IMR-90 (cell line): ENCODE measurements at regions not wholly inside any gene's neighbourhood (a gene's known extent, or its start where the extent isn't known, plus 50 kb on each side); places are given as distances from the start of the nearest gene placed in this dataset.

ENCODE experiments used
- CEBPB ChIP-seq: IDR thresholded peaks from 2 replicates; pipeline ENCODE4 v1.6.1; 2012; ENCODE audit warnings: low read depth, low read length, improper control_type of control experiment
- FOS ChIP-seq: fragments of 150-350 bp; IDR thresholded peaks from 2 replicates; pipeline ENCODE4 v1.6.1; 2016; ENCODE audit warnings: low read depth, low read length
- MAFK ChIP-seq: IDR thresholded peaks from 2 replicates; pipeline ENCODE4 v1.6.1; 2012; ENCODE audit warnings: low read depth, low read length, improper control_type of control experiment
- MAZ ChIP-seq: IDR thresholded peaks from 2 replicates; pipeline ENCODE4 v1.6.1; 2012; ENCODE audit warnings: low read depth, mild to moderate bottlenecking, low read length, improper control_type of control experiment, moderate library complexity, borderline replicate concordance
- MXI1 ChIP-seq: IDR thresholded peaks from 2 replicates; pipeline ENCODE4 v1.6.1; 2012; ENCODE audit warnings: low read depth, mild to moderate bottlenecking, low read length, moderate library complexity, borderline replicate concordance
- NFE2L2 ChIP-seq: fragments of 150-350 bp; IDR thresholded peaks from 2 replicates; pipeline ENCODE4 v1.6.1; 2016; ENCODE audit warnings: low read depth, mild to moderate bottlenecking, low read length
- POLR2A ChIP-seq: IDR thresholded peaks from 2 replicates; pipeline ENCODE4 v1.6.1; 2012; ENCODE audit warnings: mild to moderate bottlenecking, low read depth, low read length
- RAD21 ChIP-seq: IDR thresholded peaks from 2 replicates; pipeline ENCODE4 v1.6.1; 2012; ENCODE audit warnings: low read length, improper control_type of control experiment
- RCOR1 ChIP-seq: IDR thresholded peaks from 2 replicates; pipeline ENCODE4 v1.6.1; 2012; ENCODE audit warnings: mild to moderate bottlenecking, low read length, improper control_type of control experiment; ENCODE audit not compliant: insufficient replicate concordance
- RFX5 ChIP-seq: IDR thresholded peaks from 2 replicates; pipeline ENCODE4 v1.8.0; 2012; ENCODE audit warnings: low read depth, mild to moderate bottlenecking, low read length, moderate library complexity
- SMC3 ChIP-seq: fragments of 150-350 bp; IDR thresholded peaks from 2 replicates; pipeline ENCODE4 v1.6.1; 2016; ENCODE audit warnings: low read depth, mild to moderate bottlenecking, antibody characterized with exemption, low read length, moderate library complexity
- USF2 ChIP-seq: fragments of 150-350 bp; IDR thresholded peaks from 2 replicates; pipeline ENCODE4 v1.6.1; 2017; ENCODE audit warnings: mild to moderate bottlenecking, antibody characterized with exemption, low read length, low read depth
- TF ChIP-seq, protein P1 (sequence below): conservative IDR thresholded peaks from 2 replicates; pipeline ENCODE4 v1.5.1; 2012; ENCODE audit warnings: mild to moderate bottlenecking, low read depth, low read length, improper control_type of control experiment
- TF ChIP-seq, protein P2 (sequence below): fragments of 150-350 bp; IDR thresholded peaks from 2 replicates; pipeline ENCODE4 v1.6.1; 2016; ENCODE audit warnings: low read depth, mild to moderate bottlenecking, low read length, moderate library complexity, borderline replicate concordance

- TF ChIP-seq, protein P1, sequence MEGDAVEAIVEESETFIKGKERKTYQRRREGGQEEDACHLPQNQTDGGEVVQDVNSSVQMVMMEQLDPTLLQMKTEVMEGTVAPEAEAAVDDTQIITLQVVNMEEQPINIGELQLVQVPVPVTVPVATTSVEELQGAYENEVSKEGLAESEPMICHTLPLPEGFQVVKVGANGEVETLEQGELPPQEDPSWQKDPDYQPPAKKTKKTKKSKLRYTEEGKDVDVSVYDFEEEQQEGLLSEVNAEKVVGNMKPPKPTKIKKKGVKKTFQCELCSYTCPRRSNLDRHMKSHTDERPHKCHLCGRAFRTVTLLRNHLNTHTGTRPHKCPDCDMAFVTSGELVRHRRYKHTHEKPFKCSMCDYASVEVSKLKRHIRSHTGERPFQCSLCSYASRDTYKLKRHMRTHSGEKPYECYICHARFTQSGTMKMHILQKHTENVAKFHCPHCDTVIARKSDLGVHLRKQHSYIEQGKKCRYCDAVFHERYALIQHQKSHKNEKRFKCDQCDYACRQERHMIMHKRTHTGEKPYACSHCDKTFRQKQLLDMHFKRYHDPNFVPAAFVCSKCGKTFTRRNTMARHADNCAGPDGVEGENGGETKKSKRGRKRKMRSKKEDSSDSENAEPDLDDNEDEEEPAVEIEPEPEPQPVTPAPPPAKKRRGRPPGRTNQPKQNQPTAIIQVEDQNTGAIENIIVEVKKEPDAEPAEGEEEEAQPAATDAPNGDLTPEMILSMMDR: no peak
- TF ChIP-seq NFE2L2: no peak
- TF ChIP-seq POLR2A: no peak
- no peak for TF ChIP-seq USF2
- no peak for TF ChIP-seq SMC3
- no peak for TF ChIP-seq MAZ
- no peak for TF ChIP-seq CEBPB
- no peak for TF ChIP-seq RFX5
- TF ChIP-seq MAFK: no peak
- TF ChIP-seq RAD21: no peak
- no peak for TF ChIP-seq MXI1
- TF ChIP-seq RCOR1: no peak
- TF ChIP-seq FOS: no peak
- TF ChIP-seq, protein P2, sequence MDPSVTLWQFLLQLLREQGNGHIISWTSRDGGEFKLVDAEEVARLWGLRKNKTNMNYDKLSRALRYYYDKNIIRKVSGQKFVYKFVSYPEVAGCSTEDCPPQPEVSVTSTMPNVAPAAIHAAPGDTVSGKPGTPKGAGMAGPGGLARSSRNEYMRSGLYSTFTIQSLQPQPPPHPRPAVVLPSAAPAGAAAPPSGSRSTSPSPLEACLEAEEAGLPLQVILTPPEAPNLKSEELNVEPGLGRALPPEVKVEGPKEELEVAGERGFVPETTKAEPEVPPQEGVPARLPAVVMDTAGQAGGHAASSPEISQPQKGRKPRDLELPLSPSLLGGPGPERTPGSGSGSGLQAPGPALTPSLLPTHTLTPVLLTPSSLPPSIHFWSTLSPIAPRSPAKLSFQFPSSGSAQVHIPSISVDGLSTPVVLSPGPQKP: no peak
These were observed 524.8 kb upstream of the TBL1XR1 start for GRCh38 chr3:177721864-177722785.
